GM18951 (cell line): ENCODE measurements at regions not wholly inside any gene's neighbourhood (a gene's known extent, or its start where the extent isn't known, plus 50 kb on each side); places are given as distances from the start of the nearest gene placed in this dataset.
"Not testable (repeated sequence)": the region's sequence is repeated elsewhere in the genome, so short reads cannot be mapped to it uniquely, and the experiment has no call there.

Experiments
- in situ Hi-C: fragments of 300-500 bp; cut with MboI; formaldehyde crosslinking; loops from one replicate; pipeline ENCODE4 v1.12.0; 2022; ENCODE audit warnings: low sequenced_read_pairs, mixed read lengths, inconsistent platforms; ENCODE audit not compliant: unreplicated experiment

DNA sequence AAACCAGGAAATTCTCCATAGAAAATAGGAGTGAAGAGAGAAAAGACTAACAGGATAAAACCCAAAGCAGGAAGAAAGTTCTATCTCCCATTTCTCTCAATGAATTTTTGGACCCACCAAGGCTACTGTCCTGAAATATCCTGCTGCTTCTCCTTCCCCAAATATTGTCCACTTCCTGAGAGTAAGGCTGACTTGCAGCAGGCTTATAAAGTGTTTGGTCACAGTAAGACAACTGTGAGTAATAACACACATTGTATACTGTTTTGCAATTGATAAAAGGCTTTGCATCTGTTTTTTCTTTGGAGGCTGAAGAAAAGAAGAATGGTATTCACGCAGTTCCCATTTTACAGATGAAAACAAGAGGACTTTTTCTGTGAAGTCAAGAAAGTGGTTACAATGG lies 52.8 kb downstream of the FOXD4L6 start:
- in situ Hi-C loops = not testable (repeated sequence)

GRCh38 chr9:41074356-41074942 lies 54.0 kb downstream of the FOXD4L6 start:
- in situ Hi-C loops = not testable (repeated sequence)

DNA sequence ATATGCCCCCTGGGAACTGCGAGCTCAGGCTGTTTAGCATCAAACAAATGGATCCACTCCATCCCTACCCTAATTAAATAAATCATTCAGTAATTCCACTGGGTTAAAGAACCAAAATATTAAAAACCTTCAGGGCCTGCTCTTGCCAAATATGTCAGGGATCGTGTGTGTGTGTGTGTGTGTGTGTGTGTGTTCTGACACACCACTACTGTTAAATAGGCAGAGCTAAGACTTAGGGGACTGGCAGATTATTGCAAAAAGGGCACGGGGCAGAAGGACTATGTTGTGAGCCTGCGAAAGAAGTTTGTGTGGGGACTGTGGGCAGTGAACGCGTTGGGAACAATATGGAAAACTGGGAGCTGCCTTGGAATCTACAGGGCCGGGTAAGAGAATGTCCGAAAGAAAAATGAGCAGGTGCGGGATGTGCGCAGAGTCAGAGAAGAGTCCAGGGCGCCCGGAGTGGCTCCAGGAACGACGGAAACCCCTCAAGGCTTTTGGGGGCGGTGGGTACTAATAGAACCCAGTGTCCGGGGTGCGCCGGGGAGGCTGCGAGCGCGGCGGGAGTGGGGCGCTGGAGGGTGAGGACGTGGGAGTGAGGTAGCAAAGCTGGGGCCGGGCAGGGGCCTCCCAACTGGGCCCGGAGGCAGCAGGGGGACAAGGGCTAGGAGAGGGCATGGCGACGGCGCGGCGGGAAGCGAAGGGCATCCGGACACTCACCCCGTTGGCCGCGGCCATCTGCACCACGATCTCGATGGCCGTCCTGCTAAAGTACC lies 54.8 kb downstream of the FOXD4L6 start:
- in situ Hi-C loops = not testable (repeated sequence)

- in situ Hi-C loops = not testable (repeated sequence)
Observed at GRCh38 chr9:41064125-41064795, 64.2 kb downstream of the FOXD4L6 start.

- in situ Hi-C loops = not testable (repeated sequence)
Observed at GRCh38 chr9:41063243-41063642, 65.2 kb downstream of the FOXD4L6 start.

- in situ Hi-C loops = not testable (repeated sequence)
Observed at GRCh38 chr9:41059603-41060002, 68.9 kb downstream of the FOXD4L6 start.

DNA sequence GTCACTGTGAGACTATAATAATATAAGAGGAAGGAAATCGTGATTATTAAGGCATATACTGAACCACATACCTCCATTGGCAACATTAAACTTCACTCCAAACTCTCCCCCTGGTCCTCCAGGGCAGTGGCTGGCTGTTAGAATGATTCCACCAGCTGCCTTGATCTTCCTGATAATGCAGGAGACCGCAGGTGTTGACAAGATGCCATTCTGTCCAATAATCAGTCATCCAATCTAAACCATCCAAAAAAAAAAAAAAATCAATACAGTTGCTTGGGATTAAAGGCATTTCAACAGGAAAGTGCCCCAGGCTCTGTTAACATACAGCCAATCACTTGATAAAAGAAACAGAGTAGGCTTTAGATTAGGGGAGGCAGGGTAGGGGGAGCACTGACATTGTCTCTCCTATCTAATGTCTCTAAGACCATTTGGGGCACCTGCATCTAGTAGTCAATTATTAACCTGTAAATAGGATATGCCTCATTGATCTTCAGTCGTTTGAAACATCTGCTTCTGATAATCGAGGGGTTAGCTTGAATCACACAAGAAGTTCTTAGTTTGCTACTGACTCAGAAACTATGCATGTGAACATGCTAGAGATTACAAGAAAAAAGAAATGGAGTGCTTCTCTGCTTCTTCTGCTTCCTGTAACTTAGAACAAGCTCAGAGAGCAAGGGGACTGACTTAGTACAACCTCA lies 74.7 kb downstream of the FOXD4L6 start:
- in situ Hi-C loops = not testable (repeated sequence)

DNA sequence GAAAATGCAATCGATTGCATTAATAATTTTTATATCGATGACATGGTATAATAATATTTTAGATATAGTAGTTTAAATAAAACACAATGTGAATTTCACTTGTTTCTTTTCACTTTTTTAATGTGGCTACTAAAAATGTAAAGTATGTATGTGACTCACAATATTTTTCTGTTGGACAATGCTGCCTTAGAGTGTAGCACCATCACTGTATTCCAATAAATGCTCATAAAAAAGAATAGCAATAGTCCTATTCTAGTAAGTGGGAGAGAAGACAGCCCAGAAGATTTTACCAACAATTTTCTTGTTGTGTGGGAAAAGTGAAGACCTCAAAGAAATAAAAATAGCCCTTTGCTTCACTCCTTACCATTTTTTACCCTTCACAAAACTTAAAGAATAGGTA lies 79.8 kb downstream of the FOXD4L6 start:
- in situ Hi-C loops = not testable (repeated sequence)

GRCh38 chr9:41047792-41048191 lies 80.7 kb downstream of the FOXD4L6 start:
- in situ Hi-C loops = not testable (repeated sequence)

DNA sequence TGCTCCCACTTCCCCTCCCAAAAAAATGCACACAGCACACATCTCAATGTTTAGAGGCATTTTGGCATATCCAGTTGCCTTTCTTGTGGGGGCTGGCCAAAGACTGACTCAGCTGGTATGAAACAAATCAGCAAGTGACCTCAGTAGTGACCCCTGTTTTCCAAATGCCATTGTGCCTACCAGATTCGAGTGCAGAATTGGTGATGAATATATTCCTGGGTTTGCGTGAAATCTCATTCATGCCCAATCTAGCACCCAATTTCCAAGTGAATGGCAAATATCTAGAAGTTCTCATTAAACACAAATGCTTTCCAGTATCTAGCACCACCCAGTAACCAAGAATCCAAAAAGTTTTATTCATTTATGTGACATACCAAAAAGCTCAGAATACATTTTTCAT lies 83.6 kb downstream of the FOXD4L6 start:
- in situ Hi-C loops = not testable (repeated sequence)

- in situ Hi-C loops = not testable (repeated sequence)
Observed at GRCh38 chr9:41043433-41043832, 85.0 kb downstream of the FOXD4L6 start.

GRCh38 chr9:41042111-41042510 lies 86.4 kb downstream of the FOXD4L6 start:
- in situ Hi-C loops = not testable (repeated sequence)

GRCh38 chr9:41040705-41041342 lies 87.7 kb downstream of the FOXD4L6 start:
- in situ Hi-C loops = not testable (repeated sequence)

DNA sequence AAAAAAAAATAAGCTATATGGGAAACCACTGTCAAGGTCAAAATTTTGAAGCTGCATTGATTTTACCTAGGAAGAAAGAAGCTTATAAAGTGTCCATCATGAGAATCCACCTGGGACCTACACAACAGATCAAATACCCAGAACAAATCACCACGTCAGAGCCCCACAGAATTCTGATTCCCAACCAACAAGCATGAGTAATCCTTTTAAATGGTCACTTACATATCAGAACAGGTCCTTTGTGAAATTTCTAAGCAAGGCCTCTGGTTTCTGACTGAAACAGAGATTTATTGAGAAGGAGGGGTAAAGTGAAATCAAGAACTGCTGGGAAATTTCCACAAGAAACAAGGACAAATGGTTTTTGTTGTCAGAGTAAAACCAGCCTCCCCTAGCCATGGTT lies 93.2 kb downstream of the FOXD4L6 start:
- in situ Hi-C loops = not testable (repeated sequence)

GRCh38 chr9:41034699-41035197 lies 93.7 kb downstream of the FOXD4L6 start:
- in situ Hi-C loops = not testable (repeated sequence)

DNA sequence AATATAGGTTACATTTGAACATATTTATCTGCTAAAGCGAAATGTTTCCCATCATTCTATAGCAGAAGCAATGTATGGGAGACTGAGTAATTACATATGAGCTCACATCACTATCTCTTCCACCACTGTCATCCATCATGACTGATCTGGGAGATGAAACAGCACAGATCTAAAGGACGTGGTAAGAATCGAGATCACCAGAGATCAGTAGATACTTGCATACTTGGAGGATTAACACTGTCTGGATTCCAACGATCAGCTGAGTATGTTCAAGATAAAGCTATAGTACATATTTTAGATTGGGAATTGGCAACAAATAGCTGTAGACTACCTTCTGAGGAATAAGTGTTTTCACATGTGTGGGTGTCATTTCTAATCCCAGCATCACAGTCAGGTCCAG lies 94.6 kb downstream of the FOXD4L6 start:
- in situ Hi-C loops = not testable (repeated sequence)

GRCh38 chr9:41033360-41033759 lies 95.1 kb downstream of the FOXD4L6 start:
- in situ Hi-C loops = not testable (repeated sequence)

GRCh38 chr9:41026912-41027676 lies 101.4 kb downstream of the FOXD4L6 start:
- in situ Hi-C loops = not testable (repeated sequence)

DNA sequence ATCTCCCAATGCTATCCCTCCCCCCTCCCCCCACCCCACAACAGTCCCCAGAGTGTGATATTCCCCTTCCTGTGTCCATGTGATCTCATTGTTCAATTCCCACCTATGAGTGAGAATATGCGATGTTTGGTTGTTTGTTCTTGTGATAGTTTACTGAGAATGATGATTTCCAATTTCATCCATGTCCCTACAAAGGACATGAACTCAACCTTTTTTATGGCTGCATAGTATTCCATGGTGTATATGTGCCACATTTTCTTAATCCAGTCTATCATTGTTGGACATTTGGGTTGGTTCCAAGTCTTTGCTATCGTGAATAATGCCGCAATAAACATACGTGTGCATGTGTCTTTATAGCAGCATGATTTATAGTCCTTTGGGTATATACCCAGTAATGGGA lies 106.1 kb downstream of the FOXD4L6 start:
- in situ Hi-C loops = not testable (repeated sequence)
